Neural cell (in vitro differentiated cells): ENCODE measurements at regions not wholly inside any gene's neighbourhood (a gene's known extent, or its start where the extent isn't known, plus 50 kb on each side); places are given as distances from the start of the nearest gene placed in this dataset.

ENCODE experiments used
- H2AFZ ChIP-seq: fragments of 200-600, 300-800 bp; sonication (generic), shearing (Covaris generic); 2 replicates; pipeline ENCODE4 v1.6.0; 2014; ENCODE audit warnings: low read depth, mild to moderate bottlenecking, antibody characterized with exemption, low read length, moderate library complexity
- H3F3A ChIP-seq: fragments of 200-600 bp; shearing (Covaris generic); 2 replicates; pipeline ENCODE4 v1.6.1; 2016; ENCODE audit warnings: mild to moderate bottlenecking, moderate library complexity, mixed read lengths, antibody characterized with exemption, low read length; ENCODE audit not compliant: insufficient read depth, poor library complexity, severe bottlenecking
- H3K27ac ChIP-seq: fragments of 200-600, 300-800 bp; sonication (generic), shearing (Covaris generic); 2 replicates; pipeline ENCODE4 v1.5.1; 2014; ENCODE audit warnings: mild to moderate bottlenecking, low read length, moderate library complexity
- H3K27me3 ChIP-seq: fragments of 300-800, 200-600 bp; sonication (generic), shearing (Covaris generic); 2 replicates; pipeline ENCODE4 v1.6.0; 2014; ENCODE audit warnings: mild to moderate bottlenecking, low read depth, low read length, moderate library complexity; ENCODE audit not compliant: insufficient read depth
- H3K36me3 ChIP-seq: fragments of 300-800, 200-600 bp; sonication (generic), shearing (Covaris generic); 2 replicates; pipeline ENCODE4 v1.5.1; 2014; ENCODE audit warnings: mild to moderate bottlenecking, antibody characterized with exemption, low read length, moderate library complexity; ENCODE audit not compliant: insufficient read depth
- H3K4me2 ChIP-seq: fragments of 300-800, 200-600 bp; sonication (generic), shearing (Covaris generic); 2 replicates; pipeline ENCODE4 v1.6.0; 2014; ENCODE audit warnings: mild to moderate bottlenecking, low read length
- H3K4me3 ChIP-seq: fragments of 300-800, 200-600 bp; sonication (generic), shearing (Covaris generic); 2 replicates; pipeline ENCODE4 v1.5.1; 2014; ENCODE audit warnings: mild to moderate bottlenecking, low read length, moderate library complexity
- H3K79me2 ChIP-seq: fragments of 200-600 bp; shearing (Covaris generic); replicated peaks from 2 replicates; pipeline ENCODE4 v1.6.0; 2014; ENCODE audit warnings: mild to moderate bottlenecking, low read length, moderate library complexity; ENCODE audit not compliant: insufficient read depth
- H3K9ac ChIP-seq: fragments of 300-800, 200-600 bp; sonication (generic), shearing (Covaris generic); 2 replicates; pipeline ENCODE4 v1.6.1; 2016; ENCODE audit warnings: mild to moderate bottlenecking, low read length, mixed read lengths
- H3K9me2 ChIP-seq: fragments of 200-600 bp; shearing (Covaris generic); 2 replicates; pipeline ENCODE4 v1.6.1; 2016; ENCODE audit warnings: mild to moderate bottlenecking, low read length, mixed read lengths; ENCODE audit not compliant: insufficient read depth
- H3K9me3 ChIP-seq: fragments of 200-600, 300-800 bp; sonication (generic), shearing (Covaris generic); 2 replicates; pipeline ENCODE4 v1.6.1; 2016; ENCODE audit warnings: mild to moderate bottlenecking, mixed run types, low read length, moderate library complexity, mixed read lengths
- H4K20me1 ChIP-seq: fragments of 200-600 bp; shearing (Covaris generic); 2 replicates; pipeline ENCODE4 v1.6.1; 2016; ENCODE audit warnings: mild to moderate bottlenecking, mixed run types; ENCODE audit not compliant: insufficient read depth
- CTCF ChIP-seq: fragments of 450-650 bp; IDR thresholded peaks from 2 replicates; pipeline ENCODE4 v1.5.1; 2014; ENCODE audit warnings: antibody characterized with exemption, mild to moderate bottlenecking, moderate library complexity; ENCODE audit not compliant: poor library complexity, severe bottlenecking
- EP300 ChIP-seq: fragments of 450-650 bp; conservative IDR thresholded peaks from 2 replicates; pipeline ENCODE4 v1.6.1; 2014; ENCODE audit warnings: antibody characterized with exemption, mild to moderate bottlenecking, moderate library complexity; ENCODE audit not compliant: poor library complexity, severe bottlenecking
- EZH2 ChIP-seq: fragments of 200-600, 300-800 bp; shearing (Covaris generic), sonication (generic); IDR thresholded peaks from 2 replicates; pipeline ENCODE4 v1.6.1; 2014; ENCODE audit warnings: antibody characterized with exemption, low read length, borderline replicate concordance, mild to moderate bottlenecking; ENCODE audit not compliant: insufficient read depth, poor library complexity, severe bottlenecking
- MXI1 ChIP-seq: fragments of 450-650 bp; conservative IDR thresholded peaks from 2 replicates; pipeline ENCODE4 v1.6.1; 2014; ENCODE audit warnings: antibody characterized with exemption, mild to moderate bottlenecking; ENCODE audit not compliant: poor library complexity, severe bottlenecking
- POLR2AphosphoS5 ChIP-seq: IDR thresholded peaks from 2 replicates; pipeline ENCODE4 v1.6.1; 2012
- RAD21 ChIP-seq: fragments of 450-650 bp; conservative IDR thresholded peaks from 2 replicates; pipeline ENCODE4 v1.6.1; 2014; ENCODE audit warnings: antibody characterized with exemption, mild to moderate bottlenecking, moderate library complexity
- REST ChIP-seq: IDR thresholded peaks from 2 replicates; pipeline ENCODE4 v1.6.1; 2012; ENCODE audit warnings: borderline replicate concordance
- SMC3 ChIP-seq: fragments of 450-650 bp; conservative IDR thresholded peaks from 2 replicates; pipeline ENCODE4 v1.6.1; 2014; ENCODE audit warnings: antibody characterized with exemption, mild to moderate bottlenecking, moderate library complexity; ENCODE audit not compliant: poor library complexity
- TAF1 ChIP-seq: IDR thresholded peaks from 2 replicates; pipeline ENCODE4 v1.6.1; 2012; ENCODE audit warnings: low read depth

GRCh38 chr7:108845951-108846350 lies 276.3 kb downstream of the DNAJB9 start:
- Histone ChIP-seq H2AFZ (no peak overlapping the region), H3K9ac (no peak overlapping the region), H3K9me3 (no peaks in the 10 kb centered on the region), H3K27me3 (no peaks in the 10 kb centered on the region), H3K36me3 (no peaks in the 10 kb centered on the region), H3F3A (no peaks in the 10 kb centered on the region), H3K79me2 (no peaks in the 10 kb centered on the region), H3K4me3 (no peak overlapping the region), H3K4me2 (no peak overlapping the region), H3K27ac (no peak overlapping the region), H3K9me2 (no peaks in the 10 kb centered on the region), H4K20me1 (no peaks in the 10 kb centered on the region)
- TF ChIP-seq CTCF (no peak), RAD21 (no peak), REST (no peak), SMC3 (no peak), TAF1 (no peak), EP300 (no peak), POLR2AphosphoS5 (no peak), MXI1 (no peak), EZH2 (no peak)

GRCh38 chr7:108846471-108846870 lies 276.8 kb downstream of the DNAJB9 start:
- Histone ChIP-seq H2AFZ (no peak overlapping the region), H4K20me1 (no peaks in the 10 kb centered on the region)

More at GRCh38 chr7:108846471-108846870, 276.8 kb downstream of the DNAJB9 start:
- H3K9me3 ChIP-seq, result no peaks in the 10 kb centered on the region
- H3K9me2 ChIP-seq, result no peaks in the 10 kb centered on the region
- H3K79me2 ChIP-seq, result no peaks in the 10 kb centered on the region
- no peaks in the 10 kb centered on the region for H3F3A ChIP-seq
- TF ChIP-seq TAF1 (no peak), REST (no peak), EZH2 (no peak), CTCF (no peak), POLR2AphosphoS5 (no peak), MXI1 (no peak), RAD21 (no peak), EP300 (no peak), SMC3 (no peak)
- H3K4me3 ChIP-seq, result no peak overlapping the region
- H3K4me2 ChIP-seq, result no peak overlapping the region
- no peak overlapping the region for H3K27ac ChIP-seq
- no peaks in the 10 kb centered on the region for H3K27me3 ChIP-seq
- H3K36me3 ChIP-seq, result no peaks in the 10 kb centered on the region
- no peak overlapping the region for H3K9ac ChIP-seq
